H1 (cell line): ENCODE measurements at regions not wholly inside any gene's neighbourhood (a gene's known extent, or its start where the extent isn't known, plus 50 kb on each side); places are given as distances from the start of the nearest gene placed in this dataset.

Experiments
- ASH2L ChIP-seq: fragments of 200-600, 300-600 bp; sonication (generic); IDR thresholded peaks from one replicate; pipeline ENCODE4 v1.7.1; 2017; ENCODE audit warnings: low read length
- BACH1 ChIP-seq: IDR thresholded peaks from 2 replicates; pipeline ENCODE4 v1.6.1; 2012; ENCODE audit warnings: low read length, improper control_type of control experiment
- JUND ChIP-seq: IDR thresholded peaks from 2 replicates; pipeline ENCODE4 v1.6.1; 2011; ENCODE audit warnings: mild to moderate bottlenecking, improper control_type of control experiment, low read length
- KDM4A ChIP-seq: IDR thresholded peaks from one replicate; pipeline ENCODE4 v1.7.1; 2012; ENCODE audit warnings: low read depth, mild to moderate bottlenecking, moderate library complexity, low read length, inconsistent platforms; ENCODE audit not compliant: severe bottlenecking
- RBBP5 ChIP-seq: IDR thresholded peaks from 2 replicates; pipeline ENCODE4 v1.7.1; 2012; ENCODE audit warnings: low read depth, mild to moderate bottlenecking, inconsistent platforms, low read length, moderate library complexity, borderline replicate concordance
- SRF ChIP-seq: IDR thresholded peaks from 2 replicates; pipeline ENCODE4 v1.6.1; 2011; ENCODE audit warnings: mild to moderate bottlenecking, low read depth, low read length, moderate library complexity
- USF2 ChIP-seq: IDR thresholded peaks from 2 replicates; pipeline ENCODE4 v1.6.1; 2011; ENCODE audit warnings: low read length, improper control_type of control experiment

DNA sequence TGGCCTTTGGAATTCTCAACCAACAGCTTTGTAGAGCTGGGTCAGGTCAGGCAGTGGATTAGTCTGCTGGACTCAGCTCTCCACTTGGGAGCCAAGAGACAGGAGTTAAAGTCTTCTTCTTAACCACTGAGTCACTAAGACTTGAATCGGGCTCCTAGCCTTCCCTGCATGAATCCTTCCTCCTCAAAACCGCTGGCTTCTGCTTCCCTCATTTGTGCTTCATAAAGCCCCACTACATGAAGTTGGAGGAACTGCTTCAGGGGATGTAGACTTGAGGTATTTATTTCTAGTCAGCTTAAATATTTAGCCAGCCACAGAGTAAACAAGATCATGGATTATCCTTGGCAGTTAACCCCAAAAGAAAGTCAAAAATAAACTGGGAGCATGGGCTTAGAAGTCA is 536.3 kb upstream of the TNP1 start (continued):
- TF ChIP-seq USF2 (no peak), SRF (no peak), KDM4A (no peak), BACH1 (no peak), ASH2L (no peak), RBBP5 (no peak), JUND (no peak)
